GM12865 (cell line): ENCODE measurements at regions not wholly inside any gene's neighbourhood (a gene's known extent, or its start where the extent isn't known, plus 50 kb on each side); places are given as distances from the start of the nearest gene placed in this dataset.

ENCODE experiments used
- DNase-seq: peaks from one replicate; pipeline ENCODE4 v3.0.0; 2010; ENCODE audit warnings: low read depth
- H3K4me3 ChIP-seq: 2 replicates; pipeline ENCODE4 v1.5.1; 2011; ENCODE audit warnings: mild to moderate bottlenecking, low read depth, low read length, control low read depth
- CTCF ChIP-seq: IDR thresholded peaks from 2 replicates; pipeline ENCODE4 v1.5.1; 2011; ENCODE audit warnings: low read length, control low read depth, low read depth, inconsistent platforms; ENCODE audit not compliant: insufficient read depth; ENCODE audit errors: missing control alignments

- no peak overlapping the region for H3K4me3 ChIP-seq
- TF ChIP-seq CTCF: no peak
- DNase-seq: no peak
These were observed 110.3 kb downstream of the SINHCAF start for GRCh38 chr12:31215518-31216232.

GRCh38 chr12:31216479-31216878, 109.5 kb downstream of the SINHCAF start:
- TF ChIP-seq CTCF: no peak
- DNase-seq: no peak

DNA sequence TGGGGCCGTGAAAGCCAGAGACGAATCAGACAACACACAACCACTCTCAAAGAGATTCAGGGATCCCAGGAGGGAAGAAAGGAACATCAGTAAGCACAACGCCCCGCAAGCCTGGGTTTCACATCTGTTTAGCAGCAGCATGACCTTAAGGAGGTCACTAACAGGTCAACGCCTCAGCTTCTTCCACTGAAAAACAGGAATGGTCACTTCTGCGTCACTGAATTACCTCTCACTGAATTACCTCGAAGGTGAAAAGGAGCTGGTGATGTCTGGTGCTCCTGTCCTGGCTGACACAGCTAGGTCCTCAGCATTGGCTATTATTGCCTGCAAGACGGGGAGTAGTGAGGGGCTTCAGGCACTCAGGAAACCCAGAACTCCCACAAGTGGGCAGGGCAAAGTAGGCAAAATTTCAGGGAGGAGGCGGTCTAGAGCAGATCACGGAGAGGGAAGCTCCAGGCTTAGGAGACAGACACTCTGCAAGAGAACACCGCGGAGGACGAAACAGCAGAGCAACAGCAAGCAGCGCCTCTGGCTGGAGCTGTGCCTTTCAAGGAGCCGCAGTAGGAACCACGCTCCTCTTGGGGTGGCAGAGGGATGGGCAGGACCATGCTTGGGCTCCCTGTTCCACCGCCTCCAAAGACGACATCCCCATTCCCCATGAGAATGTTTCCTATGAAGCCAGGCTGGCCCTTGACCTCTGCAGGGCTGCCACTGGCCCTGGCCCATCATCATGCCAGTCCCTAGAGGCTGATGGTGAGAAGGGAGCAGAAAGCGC, 108.4 kb downstream of the SINHCAF start:
- H3K4me3 ChIP-seq: no peak overlapping the region
- TF ChIP-seq CTCF: no peak
- no peak for DNase-seq

More at GRCh38 chr12:31216479-31216878, 109.5 kb downstream of the SINHCAF start:
- H3K4me3 ChIP-seq: no peak overlapping the region

- no peak for DNase-seq
- no peak for TF ChIP-seq CTCF
- H3K4me3 ChIP-seq: no peak overlapping the region
These were observed 107.5 kb downstream of the SINHCAF start for GRCh38 chr12:31218203-31219025.

DNA sequence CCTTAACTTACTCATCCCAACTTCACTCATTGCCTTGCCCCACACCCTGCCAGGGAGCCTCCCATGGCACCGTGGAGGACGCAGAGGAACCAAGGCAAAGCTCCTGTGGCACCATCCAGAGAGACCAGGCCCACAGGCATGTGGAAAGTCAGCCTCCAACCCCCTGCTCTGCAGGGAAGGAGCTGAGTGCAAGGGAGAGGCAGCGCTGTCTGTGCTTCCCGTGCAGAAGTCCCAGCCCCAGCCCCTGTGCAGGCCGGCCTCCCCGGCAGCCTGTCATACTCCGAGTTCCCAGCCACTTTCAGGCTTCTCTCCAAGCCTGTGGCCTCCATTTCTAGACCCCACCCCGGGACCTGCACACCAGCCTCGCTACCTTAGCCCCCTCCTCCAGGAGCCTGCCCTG, 106.4 kb downstream of the SINHCAF start:
- DNase-seq: no peak
- H3K4me3 ChIP-seq: no peak overlapping the region
- no peak for TF ChIP-seq CTCF

DNA sequence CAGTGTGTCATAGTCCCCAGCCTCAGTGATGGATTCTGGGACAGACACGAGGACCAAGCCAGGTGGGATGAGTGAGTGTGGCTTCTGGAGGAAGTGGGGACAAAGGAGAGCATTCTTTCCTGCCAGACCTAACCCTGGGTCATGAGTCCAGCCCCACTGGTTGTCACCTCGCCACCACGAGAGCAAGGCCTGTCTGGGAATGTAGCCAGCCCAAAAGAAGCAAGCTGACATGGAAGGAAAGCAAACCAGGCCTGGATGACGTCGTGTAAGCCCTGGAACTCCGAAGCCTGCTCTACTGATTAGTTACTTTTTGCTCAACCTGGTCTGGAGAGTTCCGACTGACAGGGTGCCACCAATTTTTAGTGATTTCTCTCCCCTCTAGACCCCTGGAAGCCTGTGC, 105.9 kb downstream of the SINHCAF start:
- DNase-seq: no peak
- no peak for TF ChIP-seq CTCF
- H3K4me3 ChIP-seq: no peak overlapping the region
